GM23338 (cell line): ENCODE measurements at regions not wholly inside any gene's neighbourhood (a gene's known extent, or its start where the extent isn't known, plus 50 kb on each side); places are given as distances from the start of the nearest gene placed in this dataset.

ENCODE experiments used
- CREB1 ChIP-seq: fragments of 250-450 bp; sonication (Bioruptor Pico); IDR thresholded peaks from 2 replicates; pipeline ENCODE4 v1.5.0; 2020; ENCODE audit warnings: low read depth, mild to moderate bottlenecking, moderate library complexity
- ETS1 ChIP-seq: IDR thresholded peaks from 2 replicates; pipeline ENCODE4 v1.6.1; 2016; ENCODE audit warnings: antibody characterized with exemption
- EZH2 ChIP-seq: fragments of 200-600 bp; sonication (generic); IDR thresholded peaks from one replicate; pipeline ENCODE4 v1.8.0; 2017; ENCODE audit warnings: antibody characterized with exemption, mild to moderate bottlenecking, low read depth; ENCODE audit not compliant: unreplicated experiment
- EZH2phosphoT487 ChIP-seq: fragments of 200-600 bp; sonication (generic); IDR thresholded peaks from one replicate; pipeline ENCODE4 v1.8.1; 2018; ENCODE audit warnings: antibody characterized with exemption; ENCODE audit not compliant: unreplicated experiment
- JUNB ChIP-seq: IDR thresholded peaks from one replicate; pipeline ENCODE4 v1.6.1; 2016; ENCODE audit warnings: antibody characterized with exemption; ENCODE audit not compliant: unreplicated experiment
- NANOG ChIP-seq: IDR thresholded peaks from 2 replicates; pipeline ENCODE4 v1.6.1; 2016; ENCODE audit warnings: antibody characterized with exemption, borderline replicate concordance
- POLR2AphosphoS5 ChIP-seq: IDR thresholded peaks from 2 replicates; pipeline ENCODE4 v1.6.1; 2016; ENCODE audit warnings: antibody characterized with exemption, low read depth
- REST ChIP-seq: IDR thresholded peaks from one replicate; pipeline ENCODE4 v1.6.1; 2018; ENCODE audit warnings: antibody characterized with exemption; ENCODE audit not compliant: unreplicated experiment
- STAT1 ChIP-seq: IDR thresholded peaks from one replicate; pipeline ENCODE4 v1.6.1; 2016; ENCODE audit warnings: antibody characterized with exemption; ENCODE audit not compliant: unreplicated experiment
- ZNF114 ChIP-seq: fragments of 250-450 bp; sonication (Bioruptor Pico); IDR thresholded peaks from 2 replicates; pipeline ENCODE4 v1.5.0; 2020; ENCODE audit warnings: mild to moderate bottlenecking, moderate library complexity
- ZNF331 ChIP-seq: fragments of 250-450 bp; sonication (Bioruptor Pico); IDR thresholded peaks from 2 replicates; pipeline ENCODE4 v1.5.0; 2020; ENCODE audit warnings: low read depth, mild to moderate bottlenecking, moderate library complexity
- TF ChIP-seq, protein P1 (sequence below), 2 experiments: fragments of 200-600 bp in 1 of 2; sonication (generic) in 1 of 2; conservative IDR thresholded peaks; 2 replicates each; pipeline versions ENCODE4 v1.5.1 to v1.6.1; 2016 to 2017; ENCODE audit warnings: antibody characterized with exemption in 2 of 2, low read depth in 2 of 2, mild to moderate bottlenecking in 2 of 2, moderate library complexity in 1 of 2

DNA sequence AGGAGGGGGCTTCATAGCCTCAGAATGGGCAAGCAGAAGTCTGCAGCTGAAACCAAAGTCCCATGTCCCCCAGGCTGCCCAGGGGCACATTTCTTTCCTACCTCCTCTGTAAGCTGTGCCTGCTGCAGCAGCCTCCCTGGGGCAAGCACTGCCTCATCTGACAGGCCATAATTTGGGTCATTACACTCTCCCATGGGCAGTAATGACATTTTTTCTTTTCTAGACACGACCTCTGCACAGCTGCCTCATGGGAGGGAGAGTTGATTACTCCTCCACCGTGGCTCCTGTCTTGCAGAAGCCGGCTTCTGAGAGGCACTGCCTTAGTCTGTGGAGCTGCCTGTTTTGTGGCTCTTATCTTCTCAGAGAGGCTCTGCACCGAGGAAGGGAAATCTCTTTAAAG is 268.9 kb downstream of the TDRD15 start:
- TF ChIP-seq EZH2 (no peak), POLR2AphosphoS5 (no peak), REST (no peak), EZH2phosphoT487 (no peak), JUNB (no peak), ZNF331 (CRISPR knock-in tag) (no peak), CREB1 (CRISPR knock-in tag) (no peak), ETS1 (no peak), ZNF114 (CRISPR knock-in tag) (no peak), NANOG (no peak), STAT1 (no peak)
- TF ChIP-seq, protein P1, sequence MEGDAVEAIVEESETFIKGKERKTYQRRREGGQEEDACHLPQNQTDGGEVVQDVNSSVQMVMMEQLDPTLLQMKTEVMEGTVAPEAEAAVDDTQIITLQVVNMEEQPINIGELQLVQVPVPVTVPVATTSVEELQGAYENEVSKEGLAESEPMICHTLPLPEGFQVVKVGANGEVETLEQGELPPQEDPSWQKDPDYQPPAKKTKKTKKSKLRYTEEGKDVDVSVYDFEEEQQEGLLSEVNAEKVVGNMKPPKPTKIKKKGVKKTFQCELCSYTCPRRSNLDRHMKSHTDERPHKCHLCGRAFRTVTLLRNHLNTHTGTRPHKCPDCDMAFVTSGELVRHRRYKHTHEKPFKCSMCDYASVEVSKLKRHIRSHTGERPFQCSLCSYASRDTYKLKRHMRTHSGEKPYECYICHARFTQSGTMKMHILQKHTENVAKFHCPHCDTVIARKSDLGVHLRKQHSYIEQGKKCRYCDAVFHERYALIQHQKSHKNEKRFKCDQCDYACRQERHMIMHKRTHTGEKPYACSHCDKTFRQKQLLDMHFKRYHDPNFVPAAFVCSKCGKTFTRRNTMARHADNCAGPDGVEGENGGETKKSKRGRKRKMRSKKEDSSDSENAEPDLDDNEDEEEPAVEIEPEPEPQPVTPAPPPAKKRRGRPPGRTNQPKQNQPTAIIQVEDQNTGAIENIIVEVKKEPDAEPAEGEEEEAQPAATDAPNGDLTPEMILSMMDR (conservative IDR thresholded peaks at IDR 0.05; ENCODE audit: low read depth in 2 of 2): no peak
